Tibial nerve (tissue), 4 donors: ENCODE measurements at regions not wholly inside any gene's neighbourhood (a gene's known extent, or its start where the extent isn't known, plus 50 kb on each side); places are given as distances from the start of the nearest gene placed in this dataset.

ENCODE experiments used
- DNase-seq, 2 donors: peaks; one replicate each; pipeline ENCODE4 v3.0.0-alpha.2; 2019; ENCODE audit warnings: low spot score in 2 of 2
- H3K27ac ChIP-seq, 4 donors: fragments of 200-600 bp; sonication (generic) in 3 of 4; one replicate each; pipeline ENCODE4 v1.5.1; 2017 to 2019; ENCODE audit warnings: mild to moderate bottlenecking in 1 of 4
- H3K27me3 ChIP-seq, 2 donors: fragments of 200-600 bp; sonication (generic) in 1 of 2; one replicate each; pipeline versions ENCODE4 v1.5.1 to v1.6.0; 2017 to 2019
- H3K36me3 ChIP-seq, 3 donors: fragments of 200-600 bp; sonication (generic); one replicate each; pipeline ENCODE4 v1.5.1; 2018 to 2019
- H3K4me1 ChIP-seq, 4 donors: fragments of 200-600 bp; sonication (generic) in 3 of 4; one replicate each; pipeline ENCODE4 v1.5.1; 2017 to 2019
- H3K4me3 ChIP-seq, 4 donors: fragments of 200-600 bp; sonication (generic) in 3 of 4; one replicate each; pipeline ENCODE4 v1.5.1; 2017 to 2019; ENCODE audit warnings: mild to moderate bottlenecking in 1 of 4, moderate library complexity in 1 of 4
- H3K9me3 ChIP-seq, 4 donors: fragments of 200-600 bp; sonication (generic) in 3 of 4; one replicate each; pipeline ENCODE4 v1.5.1; 2017 to 2019
- CTCF ChIP-seq, 5 experiments: fragments of 200-600 bp in 3 of 5; fragments of 450-650 bp in 2 of 5; sonication (generic) in 3 of 5; IDR thresholded peaks; one replicate each; pipeline ENCODE4 v1.5.1; 2016 to 2019; ENCODE audit warnings: antibody characterized with exemption in 5 of 5, mild to moderate bottlenecking in 3 of 5, moderate library complexity in 2 of 5
- EP300 ChIP-seq, 2 donors: sonication (generic); formaldehyde crosslinking; IDR thresholded peaks; one replicate each; pipeline ENCODE4 v1.6.1; 2017; ENCODE audit warnings: antibody characterized with exemption in 2 of 2, mild to moderate bottlenecking in 1 of 2
- POLR2A ChIP-seq, 2 donors: fragments of 450-650 bp; IDR thresholded peaks; one replicate each; pipeline ENCODE4 v1.6.1; 2017; ENCODE audit warnings: antibody characterized with exemption in 2 of 2, mild to moderate bottlenecking in 2 of 2, moderate library complexity in 2 of 2
- whole genome bisulfite sequencing, 2 donors: methylation state at CpG; one replicate each; pipeline ENCODE4 v1.1.5; 2018; 5-methylcytosine and 5-hydroxymethylcytosine counted together

GRCh38 chr1:94698759-94699502 is 121.2 kb upstream of the SLC44A3 start:
- H3K4me1 ChIP-seq: peaks cover 0 to 36% (median 0%) of the 10 kb centered on the region in 4 donors
- H3K27ac ChIP-seq: peak overlapping the region in 2 of 4 donors; percentile 86 to 87
- no peak overlapping the region for H3K4me3 ChIP-seq
- peak in 1 of 2 donors; percentile 45 for TF ChIP-seq EP300 (IDR thresholded peaks at IDR 0.05)
- no peak for TF ChIP-seq CTCF (IDR thresholded peaks at IDR 0.05)
- no peak for TF ChIP-seq POLR2A (IDR thresholded peaks at IDR 0.05)
- no peaks in the 10 kb centered on the region for H3K27me3 ChIP-seq
- no peaks in the 10 kb centered on the region for H3K36me3 ChIP-seq
- no peaks in the 10 kb centered on the region for H3K9me3 ChIP-seq
- WGBS, 2 donors: 53 to 79% methylated on average over 3 of the region's 3 CpGs
- DNase-seq: no peak

- no peak overlapping the region for H3K4me3 ChIP-seq
- WGBS, 2 donors: 63 to 66% methylated on average over 2 of the region's 2 CpGs
- no peaks in the 10 kb centered on the region for H3K9me3 ChIP-seq
- no peaks in the 10 kb centered on the region for H3K27me3 ChIP-seq
- DNase-seq: no peak
- TF ChIP-seq POLR2A (IDR thresholded peaks at IDR 0.05) (no peak), EP300 (IDR thresholded peaks at IDR 0.05) (no peak), CTCF (IDR thresholded peaks at IDR 0.05) (no peak)
- no peaks in the 10 kb centered on the region for H3K36me3 ChIP-seq
- peak overlapping the region in 2 of 4 donors; percentile 4 to 87 for H3K27ac ChIP-seq
- H3K4me1 ChIP-seq: peaks cover 0 to 36% (median 0%) of the 10 kb centered on the region in 4 donors
Measured at GRCh38 chr1:94698356-94698755, 121.8 kb upstream of the SLC44A3 start.

GRCh38 chr1:94697839-94698238 is 122.3 kb upstream of the SLC44A3 start:
- WGBS, 2 donors: 68 to 75% methylated on average over 5 of the region's 5 CpGs
- Histone ChIP-seq H3K9me3 (no peaks in the 10 kb centered on the region), H3K27ac (peak overlapping the region in 2 of 4 donors; percentile 4 to 87), H3K36me3 (no peaks in the 10 kb centered on the region), H3K4me3 (no peak overlapping the region), H3K4me1 (peaks cover 0 to 33% (median 0%) of the 10 kb centered on the region in 4 donors), H3K27me3 (no peaks in the 10 kb centered on the region)
- DNase-seq: no peak
- no peak for TF ChIP-seq EP300 (IDR thresholded peaks at IDR 0.05)
- TF ChIP-seq CTCF (IDR thresholded peaks at IDR 0.05): no peak
- TF ChIP-seq POLR2A (IDR thresholded peaks at IDR 0.05): no peak

GRCh38 chr1:94694226-94694915 is 125.8 kb upstream of the SLC44A3 start:
- 89 to 90% methylated on average over 4 of the region's 4 CpGs for WGBS, 2 donors
- H3K9me3 ChIP-seq: no peaks in the 10 kb centered on the region
- no peaks in the 10 kb centered on the region for H3K36me3 ChIP-seq
- H3K4me3 ChIP-seq: no peak overlapping the region
- no peak for DNase-seq
- no peak overlapping the region for H3K27ac ChIP-seq
- H3K4me1 ChIP-seq: peaks cover 0 to 25% (median 0%) of the 10 kb centered on the region in 4 donors
- TF ChIP-seq EP300 (IDR thresholded peaks at IDR 0.05) (no peak), CTCF (IDR thresholded peaks at IDR 0.05) (no peak), POLR2A (IDR thresholded peaks at IDR 0.05) (no peak)
- H3K27me3 ChIP-seq: no peaks in the 10 kb centered on the region

- no peaks in the 10 kb centered on the region for H3K9me3 ChIP-seq
- WGBS, 2 donors: 90 to 93% methylated on average over 1 of the region's 1 CpG
- peaks cover 0 to 21% (median 2%) of the 10 kb centered on the region in 4 donors for H3K4me1 ChIP-seq
- no peaks in the 10 kb centered on the region for H3K36me3 ChIP-seq
- no peak overlapping the region for H3K4me3 ChIP-seq
- TF ChIP-seq EP300 (IDR thresholded peaks at IDR 0.05) (no peak), POLR2A (IDR thresholded peaks at IDR 0.05) (no peak), CTCF (IDR thresholded peaks at IDR 0.05) (no peak)
- no peak for DNase-seq
- no peak overlapping the region for H3K27ac ChIP-seq
- H3K27me3 ChIP-seq: no peaks in the 10 kb centered on the region
Measured at GRCh38 chr1:94693435-94693834, 126.7 kb upstream of the SLC44A3 start.
